ENCODE measurements at regions not wholly inside any gene's neighbourhood (a gene's known extent, or its start where the extent isn't known, plus 50 kb on each side); places are given as distances from the start of the nearest gene placed in this dataset.

DNA sequence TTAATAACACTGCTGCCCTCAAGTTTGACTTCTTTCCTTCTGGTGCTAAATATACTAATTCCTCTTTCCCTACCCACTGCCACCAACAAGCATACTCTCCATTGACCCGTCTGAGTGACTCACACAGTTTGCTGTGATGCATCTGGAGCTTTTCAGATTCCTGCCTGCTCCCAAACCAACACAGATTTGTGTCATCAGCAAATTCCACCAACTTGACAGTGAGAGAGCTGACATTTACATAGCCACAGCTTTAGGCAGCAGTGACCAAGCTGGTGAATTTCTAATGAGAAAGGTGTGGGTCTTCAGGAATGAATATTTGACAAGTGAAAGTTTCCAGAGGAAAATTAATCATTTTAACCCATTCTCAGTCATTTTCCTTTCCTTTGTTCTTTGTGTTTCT, 96.5 kb upstream of the PRICKLE2 start:
- ATAC-seq (no peak), DNase-seq (no peak)
- POLR2A ChIA-PET = no interaction called here
- Mint-ChIP-seq H3K27ac (no peak overlapping the region), H3K36me3 (ENCODE audit: low read depth) (no peaks in the 10 kb centered on the region), H3K4me1 (ENCODE audit: low read depth) (no peaks in the 10 kb centered on the region), H3K27me3 (peaks cover 4% of the 10 kb centered on the region), H3K9me3 (no peaks in the 10 kb centered on the region), H3K4me3 (no peak overlapping the region)
- intact Hi-C loops (cut with micrococcal nuclease) = no loop called here
- TF ChIP-seq, protein P1, sequence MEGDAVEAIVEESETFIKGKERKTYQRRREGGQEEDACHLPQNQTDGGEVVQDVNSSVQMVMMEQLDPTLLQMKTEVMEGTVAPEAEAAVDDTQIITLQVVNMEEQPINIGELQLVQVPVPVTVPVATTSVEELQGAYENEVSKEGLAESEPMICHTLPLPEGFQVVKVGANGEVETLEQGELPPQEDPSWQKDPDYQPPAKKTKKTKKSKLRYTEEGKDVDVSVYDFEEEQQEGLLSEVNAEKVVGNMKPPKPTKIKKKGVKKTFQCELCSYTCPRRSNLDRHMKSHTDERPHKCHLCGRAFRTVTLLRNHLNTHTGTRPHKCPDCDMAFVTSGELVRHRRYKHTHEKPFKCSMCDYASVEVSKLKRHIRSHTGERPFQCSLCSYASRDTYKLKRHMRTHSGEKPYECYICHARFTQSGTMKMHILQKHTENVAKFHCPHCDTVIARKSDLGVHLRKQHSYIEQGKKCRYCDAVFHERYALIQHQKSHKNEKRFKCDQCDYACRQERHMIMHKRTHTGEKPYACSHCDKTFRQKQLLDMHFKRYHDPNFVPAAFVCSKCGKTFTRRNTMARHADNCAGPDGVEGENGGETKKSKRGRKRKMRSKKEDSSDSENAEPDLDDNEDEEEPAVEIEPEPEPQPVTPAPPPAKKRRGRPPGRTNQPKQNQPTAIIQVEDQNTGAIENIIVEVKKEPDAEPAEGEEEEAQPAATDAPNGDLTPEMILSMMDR (IDR thresholded peaks at IDR 0.05) = no peak
- CTCF ChIA-PET = no interaction called here

DNA sequence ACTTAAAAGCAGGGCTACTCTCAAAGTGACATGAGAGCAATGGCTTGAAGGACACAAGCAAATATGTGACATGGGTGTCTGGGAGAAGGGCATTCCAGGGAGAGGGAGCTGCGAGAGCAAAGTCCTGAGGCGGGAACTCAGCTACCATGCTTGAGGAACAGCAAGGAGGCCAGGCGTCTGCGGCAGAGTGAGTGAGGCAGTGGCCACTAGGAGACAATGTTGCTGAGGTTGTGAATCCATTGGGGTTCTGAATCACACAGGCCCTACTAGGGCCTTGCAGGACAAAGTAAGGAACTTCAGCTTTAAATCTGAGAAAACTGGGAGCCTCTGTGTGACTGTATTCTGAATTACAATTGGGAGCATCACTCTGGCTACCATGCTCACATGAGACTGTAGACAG, 94.1 kb upstream of the PRICKLE2 start:
- H3K4me3 Mint-ChIP-seq = no peak overlapping the region
- no peak for DNase-seq
- ChIA-PET CTCF (interaction anchor here (1.3 kb wide), 1 partner anchor 145 kb away, joined by 4 read pairs; no protein-coding TSS in a partner anchor), POLR2A (no interaction called here)
- no peaks in the 10 kb centered on the region for H3K4me1 Mint-ChIP-seq (ENCODE audit: low read depth)
- H3K27me3 Mint-ChIP-seq = peaks cover 4% of the 10 kb centered on the region
- no peak for ATAC-seq
- no peak overlapping the region for H3K27ac Mint-ChIP-seq
- TF ChIP-seq, protein P1 (IDR thresholded peaks at IDR 0.05) = no peak
- no peaks in the 10 kb centered on the region for H3K9me3 Mint-ChIP-seq
- no peaks in the 10 kb centered on the region for H3K36me3 Mint-ChIP-seq (ENCODE audit: low read depth)
- intact Hi-C loops (cut with micrococcal nuclease) = no loop called here

DNA sequence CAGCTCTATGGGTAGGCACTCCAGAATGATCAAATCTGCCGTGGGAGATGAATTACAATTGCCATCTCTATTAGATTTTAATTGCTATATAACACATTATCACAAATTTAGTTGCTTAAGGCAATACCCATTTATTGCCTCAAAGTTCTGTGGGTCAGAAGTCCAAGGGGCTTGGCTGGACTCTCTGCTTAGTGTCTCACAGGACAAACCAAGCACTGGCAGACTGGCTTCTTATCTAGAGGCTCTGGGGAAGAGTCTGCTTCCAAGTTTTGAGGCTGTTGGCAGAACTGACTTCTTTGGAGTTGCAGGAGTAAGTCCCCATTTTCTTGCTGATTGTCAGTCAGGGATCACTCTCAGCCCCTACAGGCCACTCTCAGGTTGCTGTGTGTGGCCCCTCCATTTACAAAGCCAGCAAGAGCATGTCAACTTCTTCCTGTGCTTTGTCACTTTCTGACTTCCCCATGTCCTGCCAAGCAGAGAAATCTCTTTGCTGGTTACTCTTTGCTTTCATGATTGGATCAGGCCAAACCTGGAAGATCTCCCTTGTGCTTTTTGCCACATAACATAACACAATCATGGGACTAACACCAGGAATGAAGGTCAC, 93.5 kb upstream of the PRICKLE2 start:
- intact Hi-C loops (cut with micrococcal nuclease) = no loop called here
- ChIA-PET POLR2A (no interaction called here), CTCF (no interaction called here)
- Mint-ChIP-seq H3K9me3 (no peaks in the 10 kb centered on the region), H3K4me3 (no peak overlapping the region), H3K4me1 (ENCODE audit: low read depth) (no peaks in the 10 kb centered on the region), H3K27me3 (peaks cover 4% of the 10 kb centered on the region), H3K36me3 (ENCODE audit: low read depth) (no peaks in the 10 kb centered on the region), H3K27ac (no peak overlapping the region)
- DNase-seq (no peak), ATAC-seq (no peak)
- TF ChIP-seq, protein P1 (IDR thresholded peaks at IDR 0.05) = no peak

DNA sequence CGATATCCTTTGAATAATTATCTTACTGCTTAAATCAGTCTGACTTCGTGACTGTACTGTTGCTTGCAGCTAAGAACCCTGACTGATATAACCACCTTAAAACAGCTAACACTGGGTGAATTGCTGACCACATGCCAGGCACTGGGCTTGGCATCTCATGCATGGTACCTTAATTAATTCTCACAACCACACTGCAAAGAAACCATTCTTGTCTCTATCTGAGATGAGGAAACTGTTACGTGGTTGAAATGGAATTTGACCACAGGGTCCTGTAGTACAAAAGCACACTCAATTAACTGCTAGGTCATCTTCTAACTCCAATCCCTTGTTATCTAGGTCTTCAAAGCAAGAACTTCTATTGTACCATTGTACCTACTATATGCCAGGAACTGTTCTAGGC, 92.7 kb upstream of the PRICKLE2 start:
- Mint-ChIP-seq H3K36me3 (ENCODE audit: low read depth) (no peaks in the 10 kb centered on the region), H3K27me3 (peaks cover 4% of the 10 kb centered on the region), H3K9me3 (no peaks in the 10 kb centered on the region), H3K27ac (no peak overlapping the region), H3K4me1 (ENCODE audit: low read depth) (no peaks in the 10 kb centered on the region), H3K4me3 (no peak overlapping the region)
- ChIA-PET POLR2A (no interaction called here), CTCF (no interaction called here)
- intact Hi-C loops (cut with micrococcal nuclease) = no loop called here
- DNase-seq (no peak), ATAC-seq (no peak)
- TF ChIP-seq, protein P1 (IDR thresholded peaks at IDR 0.05) = no peak

DNA sequence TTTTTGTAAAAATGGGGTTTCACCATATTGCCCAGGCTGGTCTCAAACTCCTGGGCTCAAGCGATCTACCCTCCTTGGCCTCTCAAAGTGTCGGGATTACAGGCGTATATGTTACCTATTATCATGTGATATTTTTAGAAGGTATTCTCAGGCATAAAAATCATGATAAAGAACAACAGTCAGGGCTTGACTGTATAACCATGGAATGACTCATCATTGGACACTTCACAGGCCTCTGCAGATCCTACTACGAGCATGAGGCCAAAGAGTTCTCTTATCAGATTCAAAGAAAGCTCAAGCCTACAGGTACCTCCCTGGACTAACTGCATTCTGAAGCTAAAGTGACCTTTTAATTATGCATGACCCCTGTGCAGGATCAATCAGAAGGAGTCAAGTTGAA, 91.7 kb upstream of the PRICKLE2 start:
- intact Hi-C loops (cut with micrococcal nuclease) = no loop called here
- ATAC-seq (no peak), DNase-seq (no peak)
- H3K9me3 Mint-ChIP-seq = no peaks in the 10 kb centered on the region
- ChIA-PET CTCF (no interaction called here), POLR2A (no interaction called here)
- no peak overlapping the region for H3K27ac Mint-ChIP-seq
- peaks cover 4% of the 10 kb centered on the region for H3K27me3 Mint-ChIP-seq
- H3K4me1 Mint-ChIP-seq (ENCODE audit: low read depth) = no peaks in the 10 kb centered on the region
- H3K36me3 Mint-ChIP-seq (ENCODE audit: low read depth) = no peaks in the 10 kb centered on the region
- TF ChIP-seq, protein P1 (IDR thresholded peaks at IDR 0.05) = no peak
- H3K4me3 Mint-ChIP-seq = no peak overlapping the region
